HFF-Myc (cell line): ENCODE measurements at regions not wholly inside any gene's neighbourhood (a gene's known extent, or its start where the extent isn't known, plus 50 kb on each side); places are given as distances from the start of the nearest gene placed in this dataset.

Experiments used
- DNase-seq: peaks from one replicate; pipeline ENCODE4 v3.0.0-alpha.2; 2011; ENCODE audit warnings: low read depth; ENCODE audit errors: extremely low read depth
- H3K4me3 ChIP-seq: replicated peaks from 2 replicates; pipeline ENCODE4 v1.5.1; 2011; ENCODE audit warnings: low read depth, mild to moderate bottlenecking, control low read depth, low read length
- CTCF ChIP-seq: IDR thresholded peaks from 2 replicates; pipeline ENCODE4 v1.5.1; 2012; ENCODE audit warnings: mild to moderate bottlenecking, low read depth, low read length, control low read depth; ENCODE audit errors: missing control alignments

- TF ChIP-seq CTCF = no peak
- no peak for DNase-seq
Measured at GRCh38 chr2:182477774-182478173, 50.9 kb upstream of the PDE1A start.

GRCh38 chr2:182481676-182482075 lies 54.8 kb upstream of the PDE1A start:
- H3K4me3 ChIP-seq = no peak overlapping the region
- no peak for DNase-seq
- no peak for TF ChIP-seq CTCF

More at GRCh38 chr2:182477774-182478173, 50.9 kb upstream of the PDE1A start:
- H3K4me3 ChIP-seq = no peak overlapping the region

GRCh38 chr2:182482511-182482910 lies 55.7 kb upstream of the PDE1A start:
- H3K4me3 ChIP-seq = no peak overlapping the region
- TF ChIP-seq CTCF = no peak
- no peak for DNase-seq

GRCh38 chr2:182496596-182496995 lies 69.8 kb upstream of the PDE1A start:
- no peak for TF ChIP-seq CTCF
- H3K4me3 ChIP-seq = no peak overlapping the region
- no peak for DNase-seq

DNA sequence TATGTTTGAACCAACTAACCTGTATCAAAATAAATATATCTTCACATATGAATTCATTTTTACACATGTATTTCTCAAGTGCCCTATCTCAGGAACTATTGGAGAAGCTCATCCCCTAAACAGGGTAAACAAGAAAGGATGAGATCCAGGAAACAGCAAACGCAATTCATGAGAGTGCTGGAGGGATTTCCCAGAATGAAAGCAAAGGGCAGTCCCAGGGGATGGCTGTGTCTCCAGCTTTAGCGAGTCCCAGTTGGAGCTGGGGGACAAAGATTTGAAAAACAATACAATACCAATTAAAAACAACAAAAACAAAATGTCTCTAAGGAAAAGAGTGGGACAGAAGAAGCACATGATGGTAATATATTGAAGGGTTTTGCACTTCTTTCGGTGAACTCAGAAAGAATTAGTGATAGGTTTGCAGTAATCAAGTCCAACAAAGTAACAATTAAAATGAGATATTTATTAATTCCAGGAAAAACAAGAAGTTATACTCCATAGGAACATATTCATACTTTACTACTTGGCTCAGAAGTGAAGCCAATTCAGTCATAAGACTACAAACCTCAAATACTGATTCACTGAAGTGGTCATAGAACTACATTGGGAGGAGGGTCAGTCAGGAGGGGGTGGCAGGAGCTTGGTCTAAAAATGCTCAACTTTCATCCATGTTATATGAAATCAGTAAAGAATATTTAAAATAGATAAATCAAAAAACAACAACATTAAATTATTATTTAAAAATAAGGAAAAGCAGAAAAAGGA lies 73.1 kb upstream of the PDE1A start:
- DNase-seq = no peak
- TF ChIP-seq CTCF = no peak
- H3K4me3 ChIP-seq = no peak overlapping the region

GRCh38 chr2:182503886-182504285 lies 77.0 kb upstream of the PDE1A start:
- no peak overlapping the region for H3K4me3 ChIP-seq
- no peak for TF ChIP-seq CTCF
- DNase-seq = no peak

DNA sequence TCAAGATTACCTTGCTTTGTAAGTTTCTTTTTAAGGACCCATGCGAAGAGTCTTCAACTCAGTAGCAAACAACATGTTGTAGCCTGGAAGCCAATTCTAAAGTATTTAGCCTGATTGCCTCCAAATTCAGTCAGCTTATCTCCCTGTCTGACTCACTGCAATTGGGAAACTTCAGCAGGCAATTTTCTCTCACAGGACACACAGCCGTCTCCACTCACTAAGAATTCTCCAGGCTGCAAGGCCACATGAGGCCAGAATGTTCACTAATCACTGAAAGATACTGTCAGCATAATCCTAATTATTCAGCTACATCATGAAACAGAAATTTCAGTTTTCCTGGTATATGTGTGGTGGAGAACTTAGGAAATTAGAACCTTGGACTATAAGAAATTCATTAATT lies 78.1 kb upstream of the PDE1A start:
- TF ChIP-seq CTCF = no peak
- H3K4me3 ChIP-seq = no peak overlapping the region
- no peak for DNase-seq
